ENCODE measurements at regions not wholly inside any gene's neighbourhood (a gene's known extent, or its start where the extent isn't known, plus 50 kb on each side); places are given as distances from the start of the nearest gene placed in this dataset.

- H3K36me3 Mint-ChIP-seq: no peaks in the 10 kb centered on the region
- Histone ChIP-seq H3K4me2 (no peak overlapping the region), H3F3A (ENCODE audit: low read depth) (no peaks in the 10 kb centered on the region), H3K36me3 (no peaks in the 10 kb centered on the region), H3K27ac (no peak overlapping the region), H4K20me1 (ENCODE audit: low read depth) (no peaks in the 10 kb centered on the region), H3K4me3 (no peak overlapping the region), H3K9me3 (ENCODE audit: low read depth) (no peaks in the 10 kb centered on the region), H3K79me2 (ENCODE audit: low read depth) (no peaks in the 10 kb centered on the region), H3K4me1 (no peaks in the 10 kb centered on the region), H2AFZ (replicated peaks) (no peak overlapping the region), H3K9ac (no peak overlapping the region), H3K27me3 (no peaks in the 10 kb centered on the region)
- DNase-seq (ENCODE audit: low spot score): no peak
- H3K4me1 Mint-ChIP-seq: no peaks in the 10 kb centered on the region
- no peaks in the 10 kb centered on the region for H3K9me3 Mint-ChIP-seq
- H3K27ac Mint-ChIP-seq: no peak overlapping the region
- no peak overlapping the region for H3K4me3 Mint-ChIP-seq
- TF ChIP-seq EZH2phosphoT487 (IDR thresholded peaks at IDR 0.05) (no peak), CTCF (IDR thresholded peaks at IDR 0.05) (no peak), EZH2 (IDR thresholded peaks at IDR 0.05) (no peak)
- no peaks in the 10 kb centered on the region for H3K27me3 Mint-ChIP-seq (ENCODE audit: insufficient read depth, low read depth)
Measured at GRCh38 chr18:29626094-29626493, 1416.4 kb downstream of the DSC3 start.

GRCh38 chr18:29616867-29617266 lies 1425.7 kb downstream of the DSC3 start:
- no peaks in the 10 kb centered on the region for H4K20me1 ChIP-seq (ENCODE audit: low read depth)
- Mint-ChIP-seq H3K36me3 (no peaks in the 10 kb centered on the region), H3K4me3 (no peak overlapping the region), H3K9me3 (no peaks in the 10 kb centered on the region), H3K27ac (no peak overlapping the region), H3K4me1 (no peaks in the 10 kb centered on the region), H3K27me3 (ENCODE audit: insufficient read depth, low read depth) (no peaks in the 10 kb centered on the region)
- H3K27me3 ChIP-seq: no peaks in the 10 kb centered on the region
- DNase-seq (ENCODE audit: low spot score): no peak
- no peaks in the 10 kb centered on the region for H3F3A ChIP-seq (ENCODE audit: low read depth)
- no peaks in the 10 kb centered on the region for H3K4me1 ChIP-seq
- H3K79me2 ChIP-seq (ENCODE audit: low read depth): no peaks in the 10 kb centered on the region
- H3K4me3 ChIP-seq: no peak overlapping the region
- H3K9ac ChIP-seq: no peak overlapping the region
- no peak overlapping the region for H2AFZ ChIP-seq (replicated peaks)
- no peaks in the 10 kb centered on the region for H3K9me3 ChIP-seq (ENCODE audit: low read depth)
- H3K4me2 ChIP-seq: no peak overlapping the region
- no peaks in the 10 kb centered on the region for H3K36me3 ChIP-seq
- TF ChIP-seq EZH2phosphoT487 (IDR thresholded peaks at IDR 0.05) (no peak), CTCF (IDR thresholded peaks at IDR 0.05) (no peak), EZH2 (IDR thresholded peaks at IDR 0.05) (no peak)
- H3K27ac ChIP-seq: no peak overlapping the region

GRCh38 chr18:29608982-29609381 lies 1432.1 kb upstream of the CDH2 start:
- Histone ChIP-seq H3K4me1 (no peaks in the 10 kb centered on the region), H3F3A (ENCODE audit: low read depth) (no peaks in the 10 kb centered on the region), H3K9ac (no peak overlapping the region), H3K27ac (no peak overlapping the region), H3K79me2 (ENCODE audit: low read depth) (no peaks in the 10 kb centered on the region), H2AFZ (replicated peaks) (no peak overlapping the region), H3K4me2 (no peak overlapping the region), H3K36me3 (no peaks in the 10 kb centered on the region), H3K27me3 (no peaks in the 10 kb centered on the region), H4K20me1 (ENCODE audit: low read depth) (no peaks in the 10 kb centered on the region), H3K4me3 (no peak overlapping the region), H3K9me3 (ENCODE audit: low read depth) (no peaks in the 10 kb centered on the region)
- TF ChIP-seq EZH2 (IDR thresholded peaks at IDR 0.05): no peak
- no peak for TF ChIP-seq EZH2phosphoT487 (IDR thresholded peaks at IDR 0.05)
- TF ChIP-seq CTCF (IDR thresholded peaks at IDR 0.05): no peak
- Mint-ChIP-seq H3K27ac (no peak overlapping the region), H3K9me3 (peaks cover 22% of the 10 kb centered on the region), H3K36me3 (no peaks in the 10 kb centered on the region), H3K27me3 (ENCODE audit: insufficient read depth, low read depth) (no peaks in the 10 kb centered on the region), H3K4me3 (no peak overlapping the region), H3K4me1 (no peaks in the 10 kb centered on the region)
- no peak for DNase-seq (ENCODE audit: low spot score)

- Histone ChIP-seq H3K9me3 (ENCODE audit: low read depth) (no peaks in the 10 kb centered on the region), H4K20me1 (ENCODE audit: low read depth) (no peaks in the 10 kb centered on the region), H3K4me1 (no peaks in the 10 kb centered on the region), H3K79me2 (ENCODE audit: low read depth) (no peaks in the 10 kb centered on the region), H3K4me2 (no peak overlapping the region), H3K27ac (no peak overlapping the region), H3K27me3 (no peaks in the 10 kb centered on the region), H3K4me3 (no peak overlapping the region), H3K9ac (no peak overlapping the region), H3F3A (ENCODE audit: low read depth) (no peaks in the 10 kb centered on the region), H3K36me3 (no peaks in the 10 kb centered on the region), H2AFZ (replicated peaks) (no peak overlapping the region)
- no peak for TF ChIP-seq EZH2 (IDR thresholded peaks at IDR 0.05)
- TF ChIP-seq EZH2phosphoT487 (IDR thresholded peaks at IDR 0.05): no peak
- TF ChIP-seq CTCF (IDR thresholded peaks at IDR 0.05): no peak
- H3K9me3 Mint-ChIP-seq: peaks cover 25% of the 10 kb centered on the region
- no peak overlapping the region for H3K27ac Mint-ChIP-seq
- no peaks in the 10 kb centered on the region for H3K4me1 Mint-ChIP-seq
- no peaks in the 10 kb centered on the region for H3K36me3 Mint-ChIP-seq
- DNase-seq (ENCODE audit: low spot score): no peak
- no peak overlapping the region for H3K4me3 Mint-ChIP-seq
- no peaks in the 10 kb centered on the region for H3K27me3 Mint-ChIP-seq (ENCODE audit: insufficient read depth, low read depth)
Measured at GRCh38 chr18:29605365-29605764, 1428.4 kb upstream of the CDH2 start.
